GM21367 (cell line): ENCODE measurements at regions not wholly inside any gene's neighbourhood (a gene's known extent, or its start where the extent isn't known, plus 50 kb on each side); places are given as distances from the start of the nearest gene placed in this dataset.
"Not testable (repeated sequence)": the region's sequence is repeated elsewhere in the genome, so short reads cannot be mapped to it uniquely, and the experiment has no call there.

ENCODE experiments used
- ATAC-seq: cut with Tn5 transposase; IDR thresholded peaks from one replicate; pipeline ENCODE4 v1.9.1; 2021; ENCODE audit not compliant: unreplicated experiment

DNA sequence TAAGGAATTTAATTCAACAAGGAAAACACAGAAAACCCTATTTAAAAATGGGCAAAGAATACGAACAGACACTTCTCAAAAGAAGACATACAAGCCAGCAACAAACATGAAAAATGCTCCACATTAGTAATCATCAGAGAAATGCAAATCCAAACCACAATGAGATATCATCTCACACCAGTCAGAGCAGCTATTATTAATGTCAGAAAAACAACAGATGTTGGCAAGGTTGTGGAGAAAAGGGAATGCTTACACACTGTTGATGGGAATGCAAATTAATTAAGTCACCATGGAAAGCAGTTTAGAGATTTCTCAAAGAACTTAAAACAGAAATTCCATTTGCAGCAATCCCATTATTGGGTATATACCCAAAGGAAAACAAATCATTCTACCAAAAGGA lies 55.2 kb downstream of the GCC1 start:
- no peak for ATAC-seq

DNA sequence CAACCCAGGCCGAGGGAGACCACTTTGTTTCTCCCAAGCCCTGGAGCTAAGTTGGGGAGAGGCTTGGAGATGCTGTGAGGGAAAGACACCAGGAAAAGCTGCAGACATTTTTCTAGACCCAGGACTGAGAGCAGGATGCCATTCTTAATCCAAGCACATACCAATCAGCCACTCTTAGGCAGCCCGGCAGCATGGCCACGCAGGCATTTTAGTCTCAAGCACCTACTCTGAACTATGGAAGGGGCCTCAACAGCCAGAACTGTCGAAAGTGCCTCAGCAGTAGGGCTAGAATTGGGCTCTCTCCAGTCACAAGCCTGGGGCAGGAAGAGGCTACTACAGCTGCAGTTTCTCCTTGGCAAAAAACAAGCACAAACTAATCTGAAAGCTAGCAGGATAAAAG lies 57.8 kb downstream of the GCC1 start:
- ATAC-seq = no peak

DNA sequence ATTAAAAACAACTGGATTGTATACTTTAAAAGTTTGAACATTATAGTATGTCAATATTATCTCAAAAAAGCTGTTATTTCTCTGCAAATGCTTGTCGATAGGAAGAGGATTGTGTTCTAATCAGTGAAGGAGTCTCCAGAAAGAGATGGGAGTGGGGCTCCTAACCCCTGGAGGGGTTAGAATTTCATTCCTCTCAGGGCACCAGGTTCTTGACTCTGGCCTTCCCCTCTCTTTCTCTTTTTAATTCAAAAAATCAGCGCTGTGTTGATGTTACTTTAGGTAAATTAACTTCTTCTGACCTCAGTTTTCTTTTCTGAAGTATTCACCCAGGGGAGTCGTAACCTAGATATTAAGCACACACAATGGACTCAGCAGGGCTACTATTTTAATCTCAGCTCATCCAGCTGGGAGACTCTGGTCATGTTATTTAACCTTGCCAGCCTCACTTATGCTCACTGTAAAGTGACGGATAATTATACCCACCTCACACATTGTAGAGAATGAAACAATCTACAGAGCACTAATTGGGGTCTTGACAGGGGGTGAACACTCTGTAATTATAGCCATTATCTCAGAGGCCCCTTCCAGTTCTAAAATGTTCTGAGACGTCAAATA lies 59.4 kb downstream of the GCC1 start:
- ATAC-seq = no peak

DNA sequence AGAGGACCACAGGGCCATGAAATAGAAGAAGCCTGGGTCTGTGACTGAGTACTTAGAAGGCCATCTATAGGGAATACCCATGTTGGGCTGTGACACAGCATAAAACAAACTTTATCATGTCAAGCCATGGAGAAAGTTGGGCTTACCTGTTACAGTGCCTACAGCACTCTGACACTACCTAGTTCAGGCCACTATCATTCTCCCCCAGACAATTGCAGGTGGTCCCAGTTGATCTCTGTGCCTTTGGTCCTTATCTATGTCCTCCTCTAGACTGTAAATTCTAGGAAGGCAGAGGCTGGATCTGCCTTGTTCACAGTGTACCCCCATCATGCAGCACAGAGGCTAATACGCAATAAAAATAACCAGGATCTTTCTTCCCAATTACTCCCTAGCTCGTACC lies 69.1 kb downstream of the GCC1 start:
- no peak for ATAC-seq

DNA sequence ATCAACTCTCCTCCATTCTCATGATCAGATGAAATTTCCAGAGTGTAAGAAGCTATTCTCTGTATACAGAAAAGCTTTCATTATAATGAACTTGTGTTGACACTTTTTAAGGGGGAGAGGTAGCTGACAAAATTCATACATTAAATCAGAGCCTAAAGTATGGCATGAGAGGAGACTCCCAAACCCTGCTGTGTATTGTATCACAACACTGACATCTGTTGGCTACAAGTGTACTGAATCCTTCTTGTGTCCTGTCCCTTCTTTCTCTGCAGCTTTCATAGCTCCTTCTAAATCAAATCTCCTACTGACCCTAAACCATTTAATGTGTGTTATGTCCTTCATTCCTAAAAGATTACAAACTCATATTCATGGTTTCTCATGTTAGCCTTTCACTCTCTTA lies 70.9 kb downstream of the GCC1 start:
- no peak for ATAC-seq

GRCh38 chr7:127513311-127513710 lies 72.1 kb downstream of the GCC1 start:
- ATAC-seq = no peak

DNA sequence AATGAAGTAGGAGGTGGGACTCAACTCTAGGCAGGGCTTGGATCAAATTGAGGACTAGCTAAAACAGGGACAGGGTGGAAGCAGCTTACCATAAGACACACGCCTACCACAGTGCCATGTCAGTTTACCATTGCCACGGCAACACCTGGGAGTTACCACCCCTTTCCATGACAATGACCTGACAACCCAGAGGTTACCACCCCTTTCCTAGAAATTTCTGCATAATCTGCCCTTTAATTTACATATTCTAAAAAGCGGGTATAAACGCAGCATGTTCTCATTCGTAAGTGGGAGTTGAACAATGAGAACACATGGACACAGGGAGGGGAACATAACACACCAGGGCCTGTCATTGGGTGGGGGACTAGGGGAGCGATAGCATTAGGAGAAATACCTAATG lies 72.7 kb downstream of the GCC1 start:
- no peak for ATAC-seq

DNA sequence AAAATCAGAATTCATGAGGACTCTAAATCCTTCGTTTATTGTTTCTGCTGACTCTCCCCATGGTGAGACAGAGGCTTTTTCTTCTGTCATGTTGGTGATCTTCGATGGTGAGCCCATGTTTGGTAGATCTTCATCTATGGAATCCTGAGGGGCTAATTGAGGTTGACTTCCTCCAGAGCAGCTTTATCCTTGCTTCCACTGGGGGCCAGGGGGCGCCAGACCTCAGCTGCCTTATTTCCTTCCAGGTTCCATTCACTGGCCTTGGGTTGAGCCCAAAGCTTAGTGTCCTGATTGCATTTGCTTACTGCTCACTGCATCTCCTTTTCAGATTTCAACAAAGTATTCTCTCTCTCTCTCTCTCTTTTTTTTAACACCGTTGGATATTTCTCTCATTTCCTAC lies 80.7 kb downstream of the GCC1 start:
- no peak for ATAC-seq

GRCh38 chr7:127501817-127502216 lies 83.6 kb downstream of the GCC1 start:
- ATAC-seq = no peak

DNA sequence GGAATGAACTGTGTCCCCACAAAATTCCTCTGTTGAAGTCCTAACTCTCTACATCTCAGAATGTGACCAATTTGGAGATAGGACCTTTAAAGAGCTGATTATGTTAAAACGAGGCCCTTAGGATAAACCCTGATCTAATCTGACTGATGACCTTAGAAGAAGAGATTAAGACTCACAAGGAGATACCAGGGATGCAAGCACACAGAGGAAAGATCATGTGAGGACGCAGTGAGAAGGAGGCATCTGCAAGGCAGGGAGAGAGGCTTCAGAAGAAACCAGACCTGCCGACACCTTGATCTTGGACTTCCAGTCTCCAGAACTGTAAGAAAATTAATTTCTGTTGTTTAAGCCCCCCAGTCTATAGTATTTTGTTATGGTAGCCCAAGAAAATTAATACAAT lies 94.9 kb upstream of the ZNF800 start:
- no peak for ATAC-seq

DNA sequence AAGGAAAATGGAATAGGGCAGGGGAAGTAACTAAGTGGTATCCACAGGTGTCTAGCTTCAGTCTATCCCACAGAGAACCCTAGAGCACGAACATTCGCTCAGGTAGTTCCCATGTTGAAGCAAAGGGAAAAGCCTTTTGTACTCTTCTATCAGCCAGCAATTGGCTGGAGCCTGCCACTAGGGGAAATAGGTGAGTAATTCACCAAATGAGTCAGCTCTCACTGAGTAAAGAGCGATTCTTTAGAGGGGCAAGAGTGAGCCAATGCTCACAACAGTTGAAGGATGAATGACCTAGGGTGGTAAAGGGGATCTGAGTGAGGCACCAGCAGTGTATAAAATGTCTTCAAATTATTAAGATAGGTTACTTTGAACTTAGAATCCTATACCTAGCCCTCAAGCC lies 94.1 kb upstream of the ZNF800 start:
- no peak for ATAC-seq

DNA sequence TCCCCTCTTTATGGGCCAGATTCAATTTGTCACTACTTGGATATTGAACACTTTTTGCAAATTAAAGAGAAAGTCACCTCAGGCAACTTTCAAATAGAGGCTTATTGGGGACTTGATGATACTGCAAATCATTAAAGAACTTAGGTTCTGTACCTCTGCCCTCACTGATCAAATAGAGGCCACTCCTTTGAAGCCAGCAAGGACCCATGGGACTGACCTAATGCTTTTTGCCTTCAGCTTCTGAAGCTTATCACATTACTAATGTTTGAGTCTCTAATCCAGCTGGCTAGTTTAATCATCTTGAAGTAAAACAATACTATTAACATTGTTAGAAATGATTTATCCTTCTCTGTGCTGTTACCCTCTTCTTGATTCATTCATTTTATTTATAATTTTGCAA lies 93.0 kb upstream of the ZNF800 start:
- no peak for ATAC-seq

GRCh38 chr7:127484954-127485353 lies 92.4 kb upstream of the ZNF800 start:
- no peak for ATAC-seq

- ATAC-seq = no peak
These were observed 86.0 kb upstream of the ZNF800 start for GRCh38 chr7:127478461-127478860.

DNA sequence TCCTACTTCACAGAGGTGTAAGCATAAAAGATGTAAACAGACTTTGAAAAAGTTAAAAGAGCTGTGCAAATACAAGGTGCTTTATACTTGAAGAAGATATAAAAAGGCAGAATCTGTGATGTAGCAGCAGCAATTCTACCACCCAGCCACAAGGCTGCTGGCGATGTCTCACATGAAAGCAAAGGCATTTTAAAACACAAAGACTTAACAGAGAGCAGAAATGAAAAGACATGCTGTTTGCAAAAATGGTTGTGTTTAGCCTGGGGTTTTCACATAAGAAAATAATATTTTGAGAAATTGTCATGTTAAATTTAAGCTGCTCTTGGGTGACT lies 85.5 kb upstream of the ZNF800 start:
- no peak for ATAC-seq

- no peak for ATAC-seq
These were observed 85.0 kb upstream of the ZNF800 start for GRCh38 chr7:127477295-127478023.

DNA sequence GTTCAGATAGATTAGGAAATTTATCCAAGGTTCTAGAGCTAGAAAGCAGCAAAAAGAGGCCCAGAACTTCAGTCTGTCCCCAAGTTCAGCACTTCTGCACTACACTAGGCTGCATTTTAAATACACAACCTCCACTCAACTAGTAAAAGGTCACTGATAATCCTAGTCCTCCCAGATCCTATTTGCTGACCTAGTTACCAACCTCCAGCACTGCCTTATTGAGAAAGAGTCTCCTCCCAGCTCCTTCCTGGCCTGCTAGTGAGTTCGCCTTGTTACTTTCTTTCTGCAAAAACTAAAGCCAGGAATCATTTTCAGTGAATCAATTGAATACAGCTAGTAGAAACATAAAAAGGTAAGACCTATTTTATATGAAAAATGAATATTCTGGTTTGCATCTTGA lies 84.1 kb upstream of the ZNF800 start:
- ATAC-seq = no peak

- ATAC-seq = no peak
These were observed 81.9 kb upstream of the ZNF800 start for GRCh38 chr7:127474457-127474856.

DNA sequence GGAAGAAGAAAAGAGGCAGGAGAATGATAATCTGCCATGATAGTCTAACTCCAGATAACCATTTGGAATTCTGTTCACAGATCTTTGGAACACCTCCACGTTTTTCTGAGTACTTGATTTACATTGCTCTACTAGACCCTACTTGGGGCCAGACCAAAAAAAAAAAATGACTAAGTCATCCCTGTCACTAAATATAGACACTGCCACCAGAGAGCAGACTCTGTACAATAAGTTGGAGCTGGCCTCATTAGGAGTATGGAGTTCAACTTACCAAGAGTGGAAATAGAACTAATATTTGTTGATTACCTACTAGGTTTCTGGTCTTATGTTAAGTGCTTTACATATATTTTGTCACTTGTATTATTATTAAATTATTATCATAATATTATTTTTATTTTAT lies 80.9 kb upstream of the ZNF800 start:
- no peak for ATAC-seq

DNA sequence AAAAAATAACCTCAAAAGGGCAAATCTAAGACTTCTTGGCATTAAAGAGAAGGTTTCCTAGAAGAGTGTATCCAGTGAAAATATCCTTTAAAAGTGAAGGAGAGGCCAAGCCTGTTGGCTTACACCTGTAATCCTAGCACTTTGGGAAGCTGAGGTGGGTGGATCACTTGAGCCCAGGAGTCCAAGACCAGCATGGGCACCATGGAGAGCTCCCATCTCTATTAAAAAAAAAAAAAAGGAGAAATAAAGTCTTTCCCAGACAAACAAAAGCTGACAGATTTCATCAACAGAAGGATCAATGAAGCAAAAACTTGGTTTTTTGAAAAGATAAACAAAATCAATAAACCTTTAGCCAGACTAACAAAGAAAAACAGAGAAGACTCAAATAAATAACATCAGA lies 67.6 kb upstream of the ZNF800 start:
- no peak for ATAC-seq

DNA sequence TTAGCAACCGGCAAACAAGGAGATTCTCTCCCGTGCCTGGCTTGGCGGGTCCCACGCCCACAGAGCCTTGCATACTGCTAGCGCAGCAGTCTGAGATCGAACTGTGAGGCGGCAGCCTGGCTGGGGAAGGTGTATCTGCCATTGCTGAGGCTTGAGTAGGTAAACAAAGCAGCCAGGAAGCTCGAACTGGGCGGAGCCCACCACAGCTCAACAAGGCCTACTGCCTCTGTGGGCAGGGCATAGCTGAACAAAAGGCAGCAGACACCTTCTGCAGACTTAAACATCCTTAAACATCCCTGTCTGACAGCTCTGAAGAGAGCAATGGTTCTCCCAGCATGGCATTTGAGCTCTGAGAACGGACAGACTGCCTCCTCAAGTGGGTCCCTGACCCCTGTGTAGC lies 58.8 kb upstream of the ZNF800 start:
- not testable (repeated sequence) for ATAC-seq

GRCh38 chr7:127448566-127448965 lies 56.1 kb upstream of the ZNF800 start:
- ATAC-seq = no peak

DNA sequence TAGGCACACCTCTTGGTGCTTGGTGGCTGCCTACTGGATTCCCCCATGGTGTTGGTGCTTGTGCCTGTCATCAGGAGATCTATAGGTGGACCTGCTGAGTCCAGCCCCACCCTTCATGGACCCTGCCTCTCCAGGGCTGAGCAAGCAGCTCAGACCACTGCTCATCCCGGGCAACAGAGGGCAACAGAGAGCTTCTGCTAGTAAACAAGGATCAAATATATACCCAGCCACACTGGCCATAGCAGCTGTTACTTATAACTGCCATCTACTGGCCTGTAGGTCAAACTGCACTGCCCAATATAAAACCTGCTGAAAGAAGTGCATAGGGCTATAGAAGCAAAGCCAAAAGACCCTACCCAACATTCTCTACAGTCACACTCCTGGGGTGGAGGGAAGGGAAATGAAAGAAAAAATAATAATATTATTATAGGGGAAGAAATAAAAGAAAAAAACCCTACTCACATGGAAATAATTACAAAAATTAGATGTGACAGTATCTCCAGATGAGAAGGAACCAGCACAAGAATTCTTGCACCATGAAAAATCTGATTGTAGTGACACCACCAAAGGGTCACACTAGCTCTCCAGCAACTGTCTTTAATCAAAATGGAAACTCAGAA lies 54.9 kb upstream of the ZNF800 start:
- ATAC-seq = peak; percentile 100
